ENCODE measurements at regions not wholly inside any gene's neighbourhood (a gene's known extent, or its start where the extent isn't known, plus 50 kb on each side); places are given as distances from the start of the nearest gene placed in this dataset.
"Not testable (repeated sequence)": the region's sequence is repeated elsewhere in the genome, so short reads cannot be mapped to it uniquely, and the experiment has no call there.

GRCh38 chr4:60683973-60684372 lies 516.2 kb upstream of the ADGRL3 start:
- no peak overlapping the region for H3K9ac ChIP-seq (ENCODE audit: low read depth, low read length, poor library complexity, severe bottlenecking)
- no peaks in the 10 kb centered on the region for H3F3A ChIP-seq (ENCODE audit: low read depth)
- H4K20me1 ChIP-seq (ENCODE audit: insufficient read depth, low read length, poor library complexity, severe bottlenecking): no peaks in the 10 kb centered on the region
- H3K9me3 ChIP-seq (ENCODE audit: insufficient read depth, low read depth, low read length): no peaks in the 10 kb centered on the region
- TF ChIP-seq, protein P1, sequence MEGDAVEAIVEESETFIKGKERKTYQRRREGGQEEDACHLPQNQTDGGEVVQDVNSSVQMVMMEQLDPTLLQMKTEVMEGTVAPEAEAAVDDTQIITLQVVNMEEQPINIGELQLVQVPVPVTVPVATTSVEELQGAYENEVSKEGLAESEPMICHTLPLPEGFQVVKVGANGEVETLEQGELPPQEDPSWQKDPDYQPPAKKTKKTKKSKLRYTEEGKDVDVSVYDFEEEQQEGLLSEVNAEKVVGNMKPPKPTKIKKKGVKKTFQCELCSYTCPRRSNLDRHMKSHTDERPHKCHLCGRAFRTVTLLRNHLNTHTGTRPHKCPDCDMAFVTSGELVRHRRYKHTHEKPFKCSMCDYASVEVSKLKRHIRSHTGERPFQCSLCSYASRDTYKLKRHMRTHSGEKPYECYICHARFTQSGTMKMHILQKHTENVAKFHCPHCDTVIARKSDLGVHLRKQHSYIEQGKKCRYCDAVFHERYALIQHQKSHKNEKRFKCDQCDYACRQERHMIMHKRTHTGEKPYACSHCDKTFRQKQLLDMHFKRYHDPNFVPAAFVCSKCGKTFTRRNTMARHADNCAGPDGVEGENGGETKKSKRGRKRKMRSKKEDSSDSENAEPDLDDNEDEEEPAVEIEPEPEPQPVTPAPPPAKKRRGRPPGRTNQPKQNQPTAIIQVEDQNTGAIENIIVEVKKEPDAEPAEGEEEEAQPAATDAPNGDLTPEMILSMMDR (conservative IDR thresholded peaks at IDR 0.05; ENCODE audit: low read length): no peak
- TF ChIP-seq EZH2phosphoT487 (IDR thresholded peaks at IDR 0.05; ENCODE audit: borderline replicate concordance): no peak
- H3K4me2 ChIP-seq (ENCODE audit: low read depth, low read length, poor library complexity, severe bottlenecking): no peak overlapping the region
- H3K4me1 ChIP-seq (ENCODE audit: insufficient read depth, low read length, poor library complexity, severe bottlenecking): no peaks in the 10 kb centered on the region
- no peak overlapping the region for H2AFZ ChIP-seq (ENCODE audit: low read length)
- no peaks in the 10 kb centered on the region for H3K79me2 ChIP-seq (ENCODE audit: insufficient read depth, low read length)
- no peaks in the 10 kb centered on the region for H3K36me3 ChIP-seq (ENCODE audit: insufficient read depth, low read length)
- H3K4me3 ChIP-seq (ENCODE audit: low read length, poor library complexity, severe bottlenecking): no peak overlapping the region
- no peaks in the 10 kb centered on the region for H3K27me3 ChIP-seq (ENCODE audit: insufficient read depth, low read length, poor library complexity, severe bottlenecking)
- H3K9me2 ChIP-seq (replicated peaks; ENCODE audit: low read depth, low read length): no peaks in the 10 kb centered on the region

DNA sequence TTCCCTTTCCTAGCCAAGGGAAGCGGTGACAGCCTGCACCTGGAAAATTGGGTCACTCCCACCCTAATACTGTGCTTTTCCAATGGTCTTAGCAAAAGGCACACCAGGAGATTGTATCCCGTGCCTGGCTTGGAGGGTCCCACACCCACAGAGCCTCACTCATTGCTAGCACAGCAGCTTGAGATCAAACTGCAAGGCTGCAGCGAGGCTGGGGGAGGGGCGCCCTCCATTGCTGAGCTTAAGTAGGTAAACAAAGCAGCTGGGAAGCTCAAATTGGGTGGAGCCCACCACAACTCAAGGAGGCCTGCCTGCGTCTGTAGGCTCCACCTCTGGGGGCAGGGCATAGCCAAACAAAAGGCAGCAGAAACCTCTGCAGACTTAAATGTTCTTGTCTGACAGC lies 504.1 kb upstream of the ADGRL3 start:
- H3K4me3 ChIP-seq (ENCODE audit: low read length, poor library complexity, severe bottlenecking); H3K9ac ChIP-seq (ENCODE audit: low read depth, low read length, poor library complexity, severe bottlenecking); H3K9me2 ChIP-seq (replicated peaks; ENCODE audit: low read depth, low read length); H3K9me3 ChIP-seq (ENCODE audit: insufficient read depth, low read depth, low read length); H4K20me1 ChIP-seq (ENCODE audit: insufficient read depth, low read length, poor library complexity, severe bottlenecking); H2AFZ ChIP-seq (ENCODE audit: low read length); H3K36me3 ChIP-seq (ENCODE audit: insufficient read depth, low read length); H3K27me3 ChIP-seq (ENCODE audit: insufficient read depth, low read length, poor library complexity, severe bottlenecking); H3K4me2 ChIP-seq (ENCODE audit: low read depth, low read length, poor library complexity, severe bottlenecking); H3F3A ChIP-seq (ENCODE audit: low read depth); H3K79me2 ChIP-seq (ENCODE audit: insufficient read depth, low read length); H3K4me1 ChIP-seq (ENCODE audit: insufficient read depth, low read length, poor library complexity, severe bottlenecking): not testable (repeated sequence)

DNA sequence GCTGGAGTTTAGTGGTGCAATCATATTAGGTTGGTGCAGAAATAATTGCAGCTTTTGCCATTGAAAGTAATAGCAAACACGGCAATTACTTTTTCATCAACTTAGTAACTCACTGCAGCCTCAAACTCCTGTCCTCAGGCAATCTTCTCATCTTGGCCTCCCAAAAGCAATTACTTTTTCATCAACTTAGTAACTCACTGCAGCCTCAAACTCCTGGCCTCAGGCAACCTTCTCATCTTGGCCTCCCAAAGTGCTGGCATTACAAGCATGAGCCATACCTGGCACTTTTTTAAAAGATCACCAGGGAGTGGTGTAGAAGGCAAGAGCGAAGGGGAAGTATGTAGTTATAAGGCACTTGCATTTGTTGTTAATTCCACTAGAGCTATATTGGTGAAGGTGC lies 491.1 kb upstream of the ADGRL3 start:
- H3K9me2 ChIP-seq (replicated peaks; ENCODE audit: low read depth, low read length): no peaks in the 10 kb centered on the region
- TF ChIP-seq EZH2phosphoT487 (IDR thresholded peaks at IDR 0.05; ENCODE audit: borderline replicate concordance): no peak
- TF ChIP-seq, protein P1 (conservative IDR thresholded peaks at IDR 0.05; ENCODE audit: low read length): no peak
- no peaks in the 10 kb centered on the region for H3K4me1 ChIP-seq (ENCODE audit: insufficient read depth, low read length, poor library complexity, severe bottlenecking)
- H3K36me3 ChIP-seq (ENCODE audit: insufficient read depth, low read length): no peaks in the 10 kb centered on the region
- H3K4me3 ChIP-seq (ENCODE audit: low read length, poor library complexity, severe bottlenecking): no peak overlapping the region
- H4K20me1 ChIP-seq (ENCODE audit: insufficient read depth, low read length, poor library complexity, severe bottlenecking): no peaks in the 10 kb centered on the region
- no peaks in the 10 kb centered on the region for H3K27me3 ChIP-seq (ENCODE audit: insufficient read depth, low read length, poor library complexity, severe bottlenecking)
- H3F3A ChIP-seq (ENCODE audit: low read depth): no peaks in the 10 kb centered on the region
- H3K9me3 ChIP-seq (ENCODE audit: insufficient read depth, low read depth, low read length): no peaks in the 10 kb centered on the region
- H2AFZ ChIP-seq (ENCODE audit: low read length): no peak overlapping the region
- H3K4me2 ChIP-seq (ENCODE audit: low read depth, low read length, poor library complexity, severe bottlenecking): no peak overlapping the region
- H3K9ac ChIP-seq (ENCODE audit: low read depth, low read length, poor library complexity, severe bottlenecking): no peak overlapping the region
- no peaks in the 10 kb centered on the region for H3K79me2 ChIP-seq (ENCODE audit: insufficient read depth, low read length)

GRCh38 chr4:60718874-60719273 lies 481.3 kb upstream of the ADGRL3 start:
- H4K20me1 ChIP-seq (ENCODE audit: insufficient read depth, low read length, poor library complexity, severe bottlenecking): no peaks in the 10 kb centered on the region
- H3K36me3 ChIP-seq (ENCODE audit: insufficient read depth, low read length): no peaks in the 10 kb centered on the region
- no peaks in the 10 kb centered on the region for H3K9me3 ChIP-seq (ENCODE audit: insufficient read depth, low read depth, low read length)
- H3K4me1 ChIP-seq (ENCODE audit: insufficient read depth, low read length, poor library complexity, severe bottlenecking): no peaks in the 10 kb centered on the region
- H3K9me2 ChIP-seq (replicated peaks; ENCODE audit: low read depth, low read length): no peaks in the 10 kb centered on the region
- H3K9ac ChIP-seq (ENCODE audit: low read depth, low read length, poor library complexity, severe bottlenecking): no peak overlapping the region
- H3K4me2 ChIP-seq (ENCODE audit: low read depth, low read length, poor library complexity, severe bottlenecking): no peak overlapping the region
- no peak overlapping the region for H3K4me3 ChIP-seq (ENCODE audit: low read length, poor library complexity, severe bottlenecking)
- H3K27me3 ChIP-seq (ENCODE audit: insufficient read depth, low read length, poor library complexity, severe bottlenecking): no peaks in the 10 kb centered on the region
- no peak overlapping the region for H2AFZ ChIP-seq (ENCODE audit: low read length)
- H3K79me2 ChIP-seq (ENCODE audit: insufficient read depth, low read length): no peaks in the 10 kb centered on the region
- no peak for TF ChIP-seq EZH2phosphoT487 (IDR thresholded peaks at IDR 0.05; ENCODE audit: borderline replicate concordance)
- TF ChIP-seq, protein P1 (conservative IDR thresholded peaks at IDR 0.05; ENCODE audit: low read length): no peak
- no peaks in the 10 kb centered on the region for H3F3A ChIP-seq (ENCODE audit: low read depth)
